ENCODE measurements at regions not wholly inside any gene's neighbourhood (a gene's known extent, or its start where the extent isn't known, plus 50 kb on each side); places are given as distances from the start of the nearest gene placed in this dataset.

- Mint-ChIP-seq H3K36me3 (ENCODE audit: insufficient read depth, unreplicated experiment) (no peaks in the 10 kb centered on the region), H3K4me3 (ENCODE audit: low read depth, unreplicated experiment) (no peak overlapping the region), H3K4me1 (ENCODE audit: low read depth, unreplicated experiment) (peaks cover 12% of the 10 kb centered on the region), H3K9me3 (ENCODE audit: low read depth, unreplicated experiment) (no peaks in the 10 kb centered on the region), H3K27ac (ENCODE audit: unreplicated experiment) (no peak overlapping the region), H3K27me3 (ENCODE audit: unreplicated experiment) (peaks cover 21% of the 10 kb centered on the region)
- no peak for DNase-seq
- no peak for TF ChIP-seq CTCF (IDR thresholded peaks at IDR 0.05; ENCODE audit: unreplicated experiment)
- intact Hi-C loops (cut with micrococcal nuclease; ENCODE audit: unreplicated experiment), result no loop called here
- CTCF ChIA-PET, result interaction anchor here (0.9 to 1.6 kb wide), 2 partner anchors 19 to 146 kb away, joined by 3 to 4 read pairs; no protein-coding TSS in a partner anchor
- BruUV-seq (replicated peaks), result no TSS peak
Measured at GRCh38 chr5:135706893-135707292, 127.6 kb upstream of the SLC25A48 start.

DNA sequence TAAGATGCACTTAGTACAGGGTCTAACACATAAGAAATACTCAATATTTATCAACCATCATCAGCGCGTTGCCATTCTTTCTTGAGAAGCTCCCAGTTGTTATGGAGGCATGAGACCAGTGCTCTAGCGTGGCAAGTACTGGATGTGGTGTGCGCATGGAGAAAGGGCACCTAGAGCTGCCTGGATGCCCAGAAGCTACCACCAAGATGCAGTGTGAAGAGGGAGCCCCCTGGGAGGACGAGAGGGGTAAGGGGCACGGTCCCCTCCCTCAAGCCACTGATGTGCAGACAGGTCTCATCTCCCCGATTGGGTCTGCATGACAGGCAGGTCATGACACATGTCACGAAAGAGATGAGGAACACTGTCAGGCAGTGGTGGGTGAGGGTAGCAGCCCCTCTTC, 127.7 kb upstream of the CXCL14 start:
- CTCF ChIA-PET, result interaction anchor here (0.9 to 1.6 kb wide), 2 partner anchors 19 to 146 kb away, joined by 3 to 4 read pairs; no protein-coding TSS in a partner anchor
- Mint-ChIP-seq H3K36me3 (ENCODE audit: insufficient read depth, unreplicated experiment) (no peaks in the 10 kb centered on the region), H3K4me3 (ENCODE audit: low read depth, unreplicated experiment) (no peak overlapping the region), H3K27ac (ENCODE audit: unreplicated experiment) (no peak overlapping the region), H3K4me1 (ENCODE audit: low read depth, unreplicated experiment) (peaks cover 12% of the 10 kb centered on the region), H3K9me3 (ENCODE audit: low read depth, unreplicated experiment) (no peaks in the 10 kb centered on the region), H3K27me3 (ENCODE audit: unreplicated experiment) (peaks cover 17% of the 10 kb centered on the region)
- DNase-seq, result no peak
- TF ChIP-seq CTCF (IDR thresholded peaks at IDR 0.05; ENCODE audit: unreplicated experiment), result no peak
- no TSS peak for BruUV-seq (replicated peaks)
- intact Hi-C loops (cut with micrococcal nuclease; ENCODE audit: unreplicated experiment), result no loop called here

GRCh38 chr5:135705941-135706466, 127.2 kb upstream of the CXCL14 start:
- H3K27me3 Mint-ChIP-seq (ENCODE audit: unreplicated experiment), result peaks cover 12% of the 10 kb centered on the region
- intact Hi-C loops (cut with micrococcal nuclease; ENCODE audit: unreplicated experiment), result no loop called here
- no peaks in the 10 kb centered on the region for H3K9me3 Mint-ChIP-seq (ENCODE audit: low read depth, unreplicated experiment)
- CTCF ChIA-PET, result interaction anchor here (0.6 to 2.1 kb wide), 5 partner anchors 16 to 152 kb away, joined by 3 to 10 read pairs (median 4); no protein-coding TSS in a partner anchor
- no peak overlapping the region for H3K4me3 Mint-ChIP-seq (ENCODE audit: low read depth, unreplicated experiment)
- no TSS peak for BruUV-seq (replicated peaks)
- H3K4me1 Mint-ChIP-seq (ENCODE audit: low read depth, unreplicated experiment), result peaks cover 12% of the 10 kb centered on the region
- no peaks in the 10 kb centered on the region for H3K36me3 Mint-ChIP-seq (ENCODE audit: insufficient read depth, unreplicated experiment)
- no peak overlapping the region for H3K27ac Mint-ChIP-seq (ENCODE audit: unreplicated experiment)
- no peak for TF ChIP-seq CTCF (IDR thresholded peaks at IDR 0.05; ENCODE audit: unreplicated experiment)
- peak; percentile 35 for DNase-seq

DNA sequence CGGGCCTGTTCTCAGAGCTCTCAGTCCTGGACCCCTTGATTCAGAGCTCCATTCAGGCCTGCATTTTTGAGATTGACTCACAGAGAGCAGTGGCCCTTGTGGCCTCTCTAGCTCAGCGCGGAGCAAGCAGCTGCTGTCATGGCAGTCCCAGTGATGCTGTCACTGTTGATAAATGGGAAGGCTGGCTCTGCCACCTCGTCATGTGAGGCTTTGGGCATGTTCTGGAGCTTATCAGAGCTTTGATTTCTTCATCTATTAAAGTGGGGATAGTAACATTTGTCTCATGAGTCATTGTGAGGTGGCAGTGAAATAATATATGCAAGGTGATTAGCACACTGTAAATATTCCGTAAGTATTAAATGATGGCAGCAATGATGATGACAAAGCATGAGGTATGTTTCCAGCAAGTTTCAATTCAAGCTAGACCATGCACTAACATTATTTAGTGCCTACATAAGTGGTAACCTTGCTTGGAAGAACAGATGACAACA, 126.4 kb upstream of the CXCL14 start:
- Mint-ChIP-seq H3K9me3 (ENCODE audit: low read depth, unreplicated experiment) (no peaks in the 10 kb centered on the region), H3K27ac (ENCODE audit: unreplicated experiment) (no peak overlapping the region), H3K27me3 (ENCODE audit: unreplicated experiment) (peaks cover 4% of the 10 kb centered on the region), H3K36me3 (ENCODE audit: insufficient read depth, unreplicated experiment) (no peaks in the 10 kb centered on the region), H3K4me1 (ENCODE audit: low read depth, unreplicated experiment) (peaks cover 12% of the 10 kb centered on the region), H3K4me3 (ENCODE audit: low read depth, unreplicated experiment) (no peak overlapping the region)
- no TSS peak for BruUV-seq (replicated peaks)
- intact Hi-C loops (cut with micrococcal nuclease; ENCODE audit: unreplicated experiment), result no loop called here
- no peak for TF ChIP-seq CTCF (IDR thresholded peaks at IDR 0.05; ENCODE audit: unreplicated experiment)
- CTCF ChIA-PET, result interaction anchor here (0.6 to 2.1 kb wide), 6 partner anchors 15 to 151 kb away, joined by 3 to 10 read pairs (median 4); no protein-coding TSS in a partner anchor
- peak; percentile 43 for DNase-seq

Data from Calu3 (cell line).